Fibroblast of pulmonary artery (primary cell): ENCODE measurements at regions not wholly inside any gene's neighbourhood (a gene's known extent, or its start where the extent isn't known, plus 50 kb on each side); places are given as distances from the start of the nearest gene placed in this dataset.

Source experiments
- DNase-seq: peaks from one replicate; pipeline ENCODE4 v3.0.0-alpha.2; 2010; ENCODE audit warnings: low read depth
- H3K4me3 ChIP-seq: replicated peaks from 2 replicates; pipeline ENCODE4 v1.5.1; 2011; ENCODE audit warnings: low read depth, mild to moderate bottlenecking, control low read depth, low read length, moderate library complexity
- TF ChIP-seq, protein P1 (sequence below): IDR thresholded peaks from 2 replicates; pipeline ENCODE4 v1.5.1; 2011; ENCODE audit warnings: mild to moderate bottlenecking, control low read depth, low read length, inconsistent platforms; ENCODE audit errors: missing control alignments

- TF ChIP-seq, protein P1, sequence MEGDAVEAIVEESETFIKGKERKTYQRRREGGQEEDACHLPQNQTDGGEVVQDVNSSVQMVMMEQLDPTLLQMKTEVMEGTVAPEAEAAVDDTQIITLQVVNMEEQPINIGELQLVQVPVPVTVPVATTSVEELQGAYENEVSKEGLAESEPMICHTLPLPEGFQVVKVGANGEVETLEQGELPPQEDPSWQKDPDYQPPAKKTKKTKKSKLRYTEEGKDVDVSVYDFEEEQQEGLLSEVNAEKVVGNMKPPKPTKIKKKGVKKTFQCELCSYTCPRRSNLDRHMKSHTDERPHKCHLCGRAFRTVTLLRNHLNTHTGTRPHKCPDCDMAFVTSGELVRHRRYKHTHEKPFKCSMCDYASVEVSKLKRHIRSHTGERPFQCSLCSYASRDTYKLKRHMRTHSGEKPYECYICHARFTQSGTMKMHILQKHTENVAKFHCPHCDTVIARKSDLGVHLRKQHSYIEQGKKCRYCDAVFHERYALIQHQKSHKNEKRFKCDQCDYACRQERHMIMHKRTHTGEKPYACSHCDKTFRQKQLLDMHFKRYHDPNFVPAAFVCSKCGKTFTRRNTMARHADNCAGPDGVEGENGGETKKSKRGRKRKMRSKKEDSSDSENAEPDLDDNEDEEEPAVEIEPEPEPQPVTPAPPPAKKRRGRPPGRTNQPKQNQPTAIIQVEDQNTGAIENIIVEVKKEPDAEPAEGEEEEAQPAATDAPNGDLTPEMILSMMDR = no peak
- H3K4me3 ChIP-seq = no peak overlapping the region
- DNase-seq = peak; percentile 28
Measured at GRCh38 chr14:86022031-86022629, 492.2 kb downstream of the FLRT2 start.

DNA sequence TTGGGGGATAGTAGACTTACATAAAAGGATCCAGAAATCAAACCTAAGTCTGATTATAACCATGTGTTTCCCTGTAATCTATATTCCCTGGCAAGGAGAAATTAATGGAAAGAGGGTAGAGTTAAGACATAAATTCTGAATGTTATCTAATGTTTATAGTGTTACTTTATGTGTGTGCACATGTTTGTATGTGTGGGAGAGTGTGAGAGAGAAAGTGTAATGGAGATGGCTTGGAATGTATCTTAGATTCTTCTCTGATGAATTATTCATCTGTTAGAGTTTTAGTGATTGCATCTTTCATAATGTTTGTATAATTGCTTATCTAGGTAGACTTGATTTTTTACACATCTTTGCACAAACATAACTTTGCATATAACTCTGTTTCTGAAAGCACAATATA is 490.9 kb downstream of the FLRT2 start:
- no peak for DNase-seq
- no peak overlapping the region for H3K4me3 ChIP-seq
- TF ChIP-seq, protein P1 = no peak

DNA sequence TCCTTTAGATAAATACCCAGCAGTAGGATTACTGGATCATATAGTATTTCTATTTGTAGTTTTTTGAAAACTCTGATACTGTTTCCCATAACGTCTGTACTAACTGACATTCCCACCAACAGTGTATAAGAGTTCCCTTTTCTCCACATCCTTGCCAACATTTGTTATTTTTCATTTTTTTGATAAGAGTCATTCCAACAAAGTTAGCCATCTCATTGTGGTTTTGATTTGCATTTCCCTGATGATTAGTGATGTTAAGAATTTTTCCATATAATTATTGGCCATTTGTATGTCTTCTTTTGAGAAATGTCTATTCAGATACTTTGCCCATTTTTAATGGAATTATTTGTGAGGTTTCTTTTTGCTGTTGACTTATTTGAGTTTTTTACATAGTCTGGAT is 486.0 kb downstream of the FLRT2 start:
- TF ChIP-seq, protein P1 = no peak

GRCh38 chr14:86015511-86015910 is 485.6 kb downstream of the FLRT2 start:
- no peak for DNase-seq
- no peak overlapping the region for H3K4me3 ChIP-seq
- TF ChIP-seq, protein P1 = no peak

More for the DNA sequence above, 486.0 kb downstream of the FLRT2 start:
- no peak overlapping the region for H3K4me3 ChIP-seq
- peak; percentile 34 for DNase-seq

DNA sequence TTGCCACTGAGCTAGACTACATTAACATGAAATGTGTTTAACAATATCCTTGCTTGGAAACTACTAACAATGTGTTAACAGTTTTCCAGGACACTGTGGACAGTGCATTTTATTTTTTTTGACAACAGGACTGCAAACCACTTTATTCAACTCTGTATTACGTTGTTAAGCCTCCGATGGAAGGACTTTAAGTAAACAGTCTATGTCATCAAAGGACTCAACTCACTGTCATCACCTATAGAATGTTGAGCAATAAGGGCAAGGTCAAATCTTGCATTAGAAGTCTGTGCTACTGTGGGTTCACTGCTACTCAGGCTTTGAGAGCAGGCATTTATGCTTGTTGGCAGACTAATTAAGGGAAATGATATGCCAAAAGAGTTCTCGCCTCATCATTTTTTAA is 483.7 kb downstream of the FLRT2 start:
- peak; percentile 28 for DNase-seq
- TF ChIP-seq, protein P1 = no peak
- no peak overlapping the region for H3K4me3 ChIP-seq

GRCh38 chr14:86012461-86012860 is 482.5 kb downstream of the FLRT2 start:
- TF ChIP-seq, protein P1 = no peak
- H3K4me3 ChIP-seq = no peak overlapping the region
- no peak for DNase-seq

GRCh38 chr14:86003998-86004397 is 474.1 kb downstream of the FLRT2 start:
- H3K4me3 ChIP-seq = no peak overlapping the region
- peak; percentile 60 for DNase-seq
- TF ChIP-seq, protein P1 = no peak
